Loucy (cell line): ENCODE measurements at regions not wholly inside any gene's neighbourhood (a gene's known extent, or its start where the extent isn't known, plus 50 kb on each side); places are given as distances from the start of the nearest gene placed in this dataset.

Experiments
- EZH2phosphoT487 ChIP-seq: fragments of 200-600 bp; IDR thresholded peaks from 2 replicates; pipeline ENCODE4 v1.6.1; 2018; ENCODE audit warnings: antibody characterized with exemption, mild to moderate bottlenecking, moderate library complexity, borderline replicate concordance
- TF ChIP-seq, protein P1 (sequence below): fragments of 200-600 bp; sonication (generic); conservative IDR thresholded peaks from 2 replicates; pipeline ENCODE4 v1.5.1; 2014; ENCODE audit warnings: mild to moderate bottlenecking, antibody characterized with exemption, low read length

DNA sequence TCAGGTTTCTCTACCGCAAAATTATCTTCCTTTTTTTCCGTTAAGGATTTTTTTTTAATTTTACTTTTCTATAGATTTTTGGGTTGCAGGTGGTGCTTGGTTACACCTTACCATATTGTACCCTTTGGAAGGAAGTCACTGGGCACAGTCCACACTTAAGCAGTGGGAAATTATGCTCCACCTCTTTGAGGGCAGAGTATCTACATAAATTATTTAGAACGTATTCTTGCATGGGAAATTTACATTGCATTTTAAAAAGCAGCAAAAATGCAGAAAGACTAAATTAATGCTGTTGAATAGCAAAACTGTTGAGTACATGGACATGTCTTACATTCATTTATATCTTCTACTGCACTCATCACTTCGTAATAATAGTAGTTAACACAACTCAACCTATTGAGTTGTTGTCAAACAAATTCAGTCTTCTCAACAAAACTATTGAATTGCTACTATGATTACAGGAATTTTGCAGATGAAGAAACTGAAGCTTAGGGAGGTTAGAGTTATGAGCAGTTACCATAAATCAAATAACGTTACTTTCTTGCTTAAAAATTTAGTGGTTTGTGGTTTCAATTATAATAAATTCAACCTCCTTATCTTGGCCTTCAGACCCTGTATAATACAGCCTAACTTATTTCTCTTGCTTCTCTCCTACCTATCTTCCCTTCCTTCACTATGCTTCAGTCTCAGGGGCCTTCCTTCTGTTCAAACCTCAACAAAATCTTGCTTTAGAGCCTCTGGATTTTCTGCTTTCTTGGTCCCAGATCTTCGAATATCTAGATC is 97.4 kb upstream of the ARHGAP20 start:
- TF ChIP-seq, protein P1, sequence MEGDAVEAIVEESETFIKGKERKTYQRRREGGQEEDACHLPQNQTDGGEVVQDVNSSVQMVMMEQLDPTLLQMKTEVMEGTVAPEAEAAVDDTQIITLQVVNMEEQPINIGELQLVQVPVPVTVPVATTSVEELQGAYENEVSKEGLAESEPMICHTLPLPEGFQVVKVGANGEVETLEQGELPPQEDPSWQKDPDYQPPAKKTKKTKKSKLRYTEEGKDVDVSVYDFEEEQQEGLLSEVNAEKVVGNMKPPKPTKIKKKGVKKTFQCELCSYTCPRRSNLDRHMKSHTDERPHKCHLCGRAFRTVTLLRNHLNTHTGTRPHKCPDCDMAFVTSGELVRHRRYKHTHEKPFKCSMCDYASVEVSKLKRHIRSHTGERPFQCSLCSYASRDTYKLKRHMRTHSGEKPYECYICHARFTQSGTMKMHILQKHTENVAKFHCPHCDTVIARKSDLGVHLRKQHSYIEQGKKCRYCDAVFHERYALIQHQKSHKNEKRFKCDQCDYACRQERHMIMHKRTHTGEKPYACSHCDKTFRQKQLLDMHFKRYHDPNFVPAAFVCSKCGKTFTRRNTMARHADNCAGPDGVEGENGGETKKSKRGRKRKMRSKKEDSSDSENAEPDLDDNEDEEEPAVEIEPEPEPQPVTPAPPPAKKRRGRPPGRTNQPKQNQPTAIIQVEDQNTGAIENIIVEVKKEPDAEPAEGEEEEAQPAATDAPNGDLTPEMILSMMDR: no peak
- no peak for TF ChIP-seq EZH2phosphoT487
